VCaP (cell line): ENCODE measurements at regions not wholly inside any gene's neighbourhood (a gene's known extent, or its start where the extent isn't known, plus 50 kb on each side); places are given as distances from the start of the nearest gene placed in this dataset.

Experiments
- H3K27ac ChIP-seq: fragments of 450-650 bp; 2 replicates; pipeline ENCODE4 v1.5.1; 2017
- CTCF ChIP-seq: fragments of 450-650 bp; conservative IDR thresholded peaks from 2 replicates; pipeline ENCODE4 v1.5.1; 2017; ENCODE audit warnings: mild to moderate bottlenecking, moderate library complexity

- no peak overlapping the region for H3K27ac ChIP-seq
- no peak for TF ChIP-seq CTCF
Observed at GRCh38 chr13:77425705-77426104, 98.8 kb upstream of the MYCBP2 start.

GRCh38 chr13:77423296-77423695, 96.4 kb upstream of the MYCBP2 start:
- no peak overlapping the region for H3K27ac ChIP-seq
- TF ChIP-seq CTCF: no peak

GRCh38 chr13:77422724-77423123, 95.8 kb upstream of the MYCBP2 start:
- no peak for TF ChIP-seq CTCF

GRCh38 chr13:77417897-77418296, 91.0 kb upstream of the MYCBP2 start:
- no peak for TF ChIP-seq CTCF
- H3K27ac ChIP-seq: no peak overlapping the region

More at GRCh38 chr13:77422724-77423123, 95.8 kb upstream of the MYCBP2 start:
- no peak overlapping the region for H3K27ac ChIP-seq

- H3K27ac ChIP-seq: no peak overlapping the region
- TF ChIP-seq CTCF: no peak
Observed at GRCh38 chr13:77416666-77417212, 89.8 kb upstream of the MYCBP2 start.

GRCh38 chr13:77415253-77416071, 88.6 kb upstream of the MYCBP2 start:
- no peak for TF ChIP-seq CTCF

GRCh38 chr13:77412860-77413259, 86.0 kb upstream of the MYCBP2 start:
- TF ChIP-seq CTCF: no peak
- H3K27ac ChIP-seq: no peak overlapping the region

More at GRCh38 chr13:77415253-77416071, 88.6 kb upstream of the MYCBP2 start:
- H3K27ac ChIP-seq: no peak overlapping the region
